ENCODE measurements at regions not wholly inside any gene's neighbourhood (a gene's known extent, or its start where the extent isn't known, plus 50 kb on each side); places are given as distances from the start of the nearest gene placed in this dataset.

DNA sequence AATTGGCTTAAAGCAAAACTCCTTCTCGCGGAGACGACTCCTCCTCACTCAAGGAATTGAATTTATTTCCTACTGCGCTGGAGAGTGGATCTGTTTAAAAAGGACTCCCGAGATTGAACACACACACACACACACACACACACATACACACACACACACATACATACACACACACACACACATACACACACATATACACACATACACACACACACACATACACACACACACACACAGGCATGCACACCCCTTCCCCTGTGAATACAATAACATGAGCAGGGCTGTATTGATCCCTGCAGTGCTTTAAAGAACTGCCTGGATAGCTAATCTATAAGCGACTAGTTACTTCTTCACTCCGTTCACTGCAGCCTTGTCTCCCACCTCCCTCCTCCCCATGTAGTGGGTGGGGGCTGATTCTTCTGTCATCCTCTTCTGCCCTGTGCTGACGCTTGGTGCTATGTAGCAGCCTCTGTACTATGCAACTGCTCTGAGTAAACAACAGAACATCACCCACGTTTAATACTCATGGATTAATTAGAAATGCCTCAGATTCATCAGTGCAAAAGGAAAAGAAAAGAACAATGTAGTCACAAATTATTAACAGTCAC is 549.0 kb downstream of the CDH26 start:
- no peak for FAIRE-seq
- H2AFZ ChIP-seq (ENCODE audit: low read depth, low read length), result no peak overlapping the region

DNA sequence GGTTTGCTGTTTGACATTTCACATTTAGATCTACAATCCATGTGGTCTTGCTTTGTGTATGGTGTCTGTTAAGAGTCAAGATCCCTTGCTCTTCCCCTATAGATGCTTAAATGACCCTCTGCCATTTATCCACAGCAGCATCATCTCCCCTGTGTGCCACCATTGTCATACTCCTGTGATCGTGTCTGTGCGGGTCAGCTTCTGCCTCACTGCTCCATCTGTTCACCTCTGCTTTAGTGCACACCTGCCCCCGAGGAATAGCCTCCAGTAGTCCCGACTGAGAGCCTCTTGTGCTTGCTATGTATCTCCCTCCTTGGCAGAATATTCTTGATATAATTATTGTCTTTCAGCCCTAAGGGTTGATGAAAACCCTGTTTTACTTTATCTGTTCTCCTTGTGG is 551.2 kb downstream of the CDH26 start:
- H3K4me1 Mint-ChIP-seq (ENCODE audit: low read depth, unreplicated experiment), result peaks cover 19% of the 10 kb centered on the region
- H3K27me3 Mint-ChIP-seq (ENCODE audit: low read depth, unreplicated experiment), result peaks cover 5% of the 10 kb centered on the region

More for the DNA sequence above, 549.0 kb downstream of the CDH26 start:
- H3K27me3 ChIP-seq (ENCODE audit: insufficient read depth, low read length), result no peaks in the 10 kb centered on the region
- H3K9me3 Mint-ChIP-seq (ENCODE audit: unreplicated experiment), result no peaks in the 10 kb centered on the region
- H3K4me3 ChIP-seq (ENCODE audit: insufficient read depth, low read depth, low read length), result no peak overlapping the region
- no peak overlapping the region for H3K4me3 Mint-ChIP-seq (ENCODE audit: unreplicated experiment)
- H3K4me1 Mint-ChIP-seq (ENCODE audit: low read depth, unreplicated experiment), result peaks cover 9% of the 10 kb centered on the region
- H3K27ac ChIP-seq (ENCODE audit: low read depth, low read length), result no peak overlapping the region
- no peaks in the 10 kb centered on the region for H3K36me3 ChIP-seq (ENCODE audit: insufficient read depth, low read length)
- H3K36me3 Mint-ChIP-seq (ENCODE audit: low read depth, unreplicated experiment), result no peaks in the 10 kb centered on the region
- H3K27ac Mint-ChIP-seq (ENCODE audit: unreplicated experiment), result no peak overlapping the region
- no peak for DNase-seq (ENCODE audit: low read depth)
- no peak overlapping the region for H3K4me2 ChIP-seq (ENCODE audit: low read length)
- no peaks in the 10 kb centered on the region for H3K79me2 ChIP-seq (ENCODE audit: insufficient read depth, low read length)
- no peaks in the 10 kb centered on the region for H3K4me1 ChIP-seq (ENCODE audit: insufficient read depth, low read length)
- no peaks in the 10 kb centered on the region for H4K20me1 ChIP-seq (ENCODE audit: insufficient read depth, low read length)
- peaks cover 8% of the 10 kb centered on the region for H3K27me3 Mint-ChIP-seq (ENCODE audit: low read depth, unreplicated experiment)
- H3K9ac ChIP-seq (ENCODE audit: low read length), result no peak overlapping the region
- no peak for TF ChIP-seq EZH2 (IDR thresholded peaks at IDR 0.05; ENCODE audit: insufficient read depth, low read length)
- TF ChIP-seq, protein P1, sequence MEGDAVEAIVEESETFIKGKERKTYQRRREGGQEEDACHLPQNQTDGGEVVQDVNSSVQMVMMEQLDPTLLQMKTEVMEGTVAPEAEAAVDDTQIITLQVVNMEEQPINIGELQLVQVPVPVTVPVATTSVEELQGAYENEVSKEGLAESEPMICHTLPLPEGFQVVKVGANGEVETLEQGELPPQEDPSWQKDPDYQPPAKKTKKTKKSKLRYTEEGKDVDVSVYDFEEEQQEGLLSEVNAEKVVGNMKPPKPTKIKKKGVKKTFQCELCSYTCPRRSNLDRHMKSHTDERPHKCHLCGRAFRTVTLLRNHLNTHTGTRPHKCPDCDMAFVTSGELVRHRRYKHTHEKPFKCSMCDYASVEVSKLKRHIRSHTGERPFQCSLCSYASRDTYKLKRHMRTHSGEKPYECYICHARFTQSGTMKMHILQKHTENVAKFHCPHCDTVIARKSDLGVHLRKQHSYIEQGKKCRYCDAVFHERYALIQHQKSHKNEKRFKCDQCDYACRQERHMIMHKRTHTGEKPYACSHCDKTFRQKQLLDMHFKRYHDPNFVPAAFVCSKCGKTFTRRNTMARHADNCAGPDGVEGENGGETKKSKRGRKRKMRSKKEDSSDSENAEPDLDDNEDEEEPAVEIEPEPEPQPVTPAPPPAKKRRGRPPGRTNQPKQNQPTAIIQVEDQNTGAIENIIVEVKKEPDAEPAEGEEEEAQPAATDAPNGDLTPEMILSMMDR (IDR thresholded peaks at IDR 0.05; ENCODE audit: insufficient read depth, low read depth, low read length), result no peak
- no peaks in the 10 kb centered on the region for H3K9me3 ChIP-seq (ENCODE audit: insufficient read depth, low read depth, low read length)

DNA sequence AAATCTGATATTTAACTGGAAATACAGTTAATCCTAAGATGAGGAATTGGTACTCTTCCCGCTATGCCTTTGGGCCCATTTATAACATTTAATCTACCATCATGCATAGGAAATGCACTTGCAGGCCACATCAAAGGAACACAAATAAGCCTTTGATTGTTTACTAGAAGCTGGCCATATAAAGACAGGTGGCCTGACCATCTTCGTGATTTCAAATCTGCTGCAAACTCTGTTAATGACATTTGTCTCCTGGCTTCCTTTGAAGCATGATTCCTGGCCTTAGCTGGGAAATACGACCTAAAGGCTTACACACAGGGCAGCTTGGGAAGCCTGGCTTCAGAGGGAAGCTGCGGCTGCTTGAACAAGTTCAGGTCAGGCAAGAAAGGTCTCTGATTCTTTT is 552.1 kb downstream of the CDH26 start:
- no peaks in the 10 kb centered on the region for H3K79me2 ChIP-seq (ENCODE audit: insufficient read depth, low read length)
- no peak overlapping the region for H3K4me3 ChIP-seq (ENCODE audit: insufficient read depth, low read depth, low read length)
- H3K4me1 ChIP-seq (ENCODE audit: insufficient read depth, low read length), result no peaks in the 10 kb centered on the region
- H3K27me3 ChIP-seq (ENCODE audit: insufficient read depth, low read length), result no peaks in the 10 kb centered on the region
- no peak for DNase-seq (ENCODE audit: low read depth)
- TF ChIP-seq, protein P1 (IDR thresholded peaks at IDR 0.05; ENCODE audit: insufficient read depth, low read depth, low read length), result no peak
- no peak for TF ChIP-seq EZH2 (IDR thresholded peaks at IDR 0.05; ENCODE audit: insufficient read depth, low read length)
- no peak overlapping the region for H2AFZ ChIP-seq (ENCODE audit: low read depth, low read length)
- H3K9ac ChIP-seq (ENCODE audit: low read length), result no peak overlapping the region
- Mint-ChIP-seq H3K27me3 (ENCODE audit: low read depth, unreplicated experiment) (peaks cover 5% of the 10 kb centered on the region), H3K4me3 (ENCODE audit: unreplicated experiment) (no peak overlapping the region), H3K9me3 (ENCODE audit: unreplicated experiment) (no peaks in the 10 kb centered on the region), H3K4me1 (ENCODE audit: low read depth, unreplicated experiment) (peaks cover 19% of the 10 kb centered on the region), H3K36me3 (ENCODE audit: low read depth, unreplicated experiment) (no peaks in the 10 kb centered on the region), H3K27ac (ENCODE audit: unreplicated experiment) (peak overlapping the region; percentile 49)
- H4K20me1 ChIP-seq (ENCODE audit: insufficient read depth, low read length), result no peaks in the 10 kb centered on the region
- H3K4me2 ChIP-seq (ENCODE audit: low read length), result no peak overlapping the region
- H3K27ac ChIP-seq (ENCODE audit: low read depth, low read length), result no peak overlapping the region
- no peaks in the 10 kb centered on the region for H3K9me3 ChIP-seq (ENCODE audit: insufficient read depth, low read depth, low read length)
- no peak for FAIRE-seq
- no peaks in the 10 kb centered on the region for H3K36me3 ChIP-seq (ENCODE audit: insufficient read depth, low read length)

More for the DNA sequence above, 551.2 kb downstream of the CDH26 start:
- H3K27ac ChIP-seq (ENCODE audit: low read depth, low read length), result no peak overlapping the region
- Mint-ChIP-seq H3K4me3 (ENCODE audit: unreplicated experiment) (no peak overlapping the region), H3K27ac (ENCODE audit: unreplicated experiment) (no peak overlapping the region), H3K36me3 (ENCODE audit: low read depth, unreplicated experiment) (no peaks in the 10 kb centered on the region), H3K9me3 (ENCODE audit: unreplicated experiment) (no peaks in the 10 kb centered on the region)
- H3K4me3 ChIP-seq (ENCODE audit: insufficient read depth, low read depth, low read length), result no peak overlapping the region
- H3K79me2 ChIP-seq (ENCODE audit: insufficient read depth, low read length), result no peaks in the 10 kb centered on the region
- no peak overlapping the region for H2AFZ ChIP-seq (ENCODE audit: low read depth, low read length)
- no peak overlapping the region for H3K9ac ChIP-seq (ENCODE audit: low read length)
- H3K9me3 ChIP-seq (ENCODE audit: insufficient read depth, low read depth, low read length), result no peaks in the 10 kb centered on the region
- DNase-seq (ENCODE audit: low read depth) (no peak), FAIRE-seq (no peak)
- no peaks in the 10 kb centered on the region for H3K27me3 ChIP-seq (ENCODE audit: insufficient read depth, low read length)
- H3K4me1 ChIP-seq (ENCODE audit: insufficient read depth, low read length), result no peaks in the 10 kb centered on the region
- no peaks in the 10 kb centered on the region for H4K20me1 ChIP-seq (ENCODE audit: insufficient read depth, low read length)
- H3K36me3 ChIP-seq (ENCODE audit: insufficient read depth, low read length), result no peaks in the 10 kb centered on the region
- no peak overlapping the region for H3K4me2 ChIP-seq (ENCODE audit: low read length)
- TF ChIP-seq EZH2 (IDR thresholded peaks at IDR 0.05; ENCODE audit: insufficient read depth, low read length), result no peak
- TF ChIP-seq, protein P1 (IDR thresholded peaks at IDR 0.05; ENCODE audit: insufficient read depth, low read depth, low read length), result no peak

Measured in astrocyte (in vitro differentiated cells and primary cell).